ENCODE measurements at regions not wholly inside any gene's neighbourhood (a gene's known extent, or its start where the extent isn't known, plus 50 kb on each side); places are given as distances from the start of the nearest gene placed in this dataset.
"Not testable (repeated sequence)": the region's sequence is repeated elsewhere in the genome, so short reads cannot be mapped to it uniquely, and the experiment has no call there.

DNA sequence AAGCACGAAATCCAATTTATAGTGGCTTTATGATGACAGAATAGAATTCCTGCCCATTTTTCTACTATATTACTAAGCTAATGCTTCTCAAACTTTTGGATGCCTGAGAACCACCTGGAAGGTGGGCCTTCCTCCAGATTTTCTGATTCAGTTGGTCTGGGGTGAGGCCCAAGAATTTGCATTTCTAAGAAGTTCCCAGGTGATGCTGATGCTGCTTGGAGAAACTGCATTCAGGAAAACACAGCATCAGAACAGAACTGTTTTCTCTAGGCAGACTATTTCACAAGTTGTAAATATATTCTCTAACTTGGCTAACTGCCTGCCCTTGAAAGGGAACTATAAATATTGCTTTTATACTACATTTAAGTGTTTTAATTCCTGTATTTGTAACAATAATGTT, 644.9 kb upstream of the DPPA4 start:
- ATAC-seq = no peak
- no peak for DNase-seq (ENCODE audit: low spot score)

DNA sequence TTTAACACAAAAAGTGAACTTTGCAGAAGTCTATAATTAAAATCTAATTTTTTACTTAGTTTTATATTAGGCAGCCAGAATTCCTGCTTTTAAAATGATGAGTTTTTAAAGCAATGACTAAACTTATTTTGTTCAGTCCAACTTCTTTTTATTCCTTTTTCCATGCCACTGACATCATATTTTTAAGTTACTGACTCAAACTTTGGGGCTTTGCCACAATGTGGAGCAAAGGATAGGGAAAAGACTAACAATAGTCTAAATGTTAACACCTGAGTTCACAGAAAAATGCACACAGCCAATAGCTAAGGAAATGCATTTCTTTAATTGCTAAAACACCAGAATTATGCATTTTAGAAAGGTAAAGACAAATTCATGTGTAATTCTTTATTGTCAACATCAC, 647.6 kb upstream of the DPPA4 start:
- DNase-seq (ENCODE audit: low spot score) = no peak

DNA sequence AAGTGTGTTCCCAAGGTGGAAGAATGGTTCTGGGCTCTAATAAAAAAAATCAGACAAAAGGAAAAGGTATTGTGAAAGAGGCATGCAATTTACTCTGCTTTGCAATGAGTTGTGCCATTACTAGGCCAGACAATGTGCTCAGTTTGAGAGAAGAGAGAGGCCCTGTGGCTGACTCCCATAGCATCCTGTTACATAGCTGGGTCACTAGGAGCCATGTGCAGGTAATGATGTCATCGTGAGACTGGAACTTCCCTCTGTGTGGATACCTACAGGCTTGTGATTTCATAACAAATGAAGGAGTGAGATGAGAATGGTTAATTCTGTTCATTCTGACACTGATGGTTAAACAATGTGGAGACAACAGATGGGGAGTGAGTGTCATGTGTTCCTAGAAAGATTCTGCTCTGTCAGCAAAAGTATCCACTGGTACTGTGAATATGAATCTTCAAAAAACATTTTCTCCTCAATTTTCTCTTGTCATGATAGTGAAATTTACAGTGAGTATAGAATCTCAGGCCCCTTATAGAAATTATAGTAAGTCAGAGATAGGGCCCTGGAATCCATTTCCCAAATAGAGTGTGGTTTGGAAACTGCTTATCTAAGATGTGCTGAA, 648.7 kb upstream of the DPPA4 start:
- DNase-seq (ENCODE audit: low spot score) = no peak
- ATAC-seq = no peak

More for the DNA sequence above, 647.6 kb upstream of the DPPA4 start:
- no peak for ATAC-seq

DNA sequence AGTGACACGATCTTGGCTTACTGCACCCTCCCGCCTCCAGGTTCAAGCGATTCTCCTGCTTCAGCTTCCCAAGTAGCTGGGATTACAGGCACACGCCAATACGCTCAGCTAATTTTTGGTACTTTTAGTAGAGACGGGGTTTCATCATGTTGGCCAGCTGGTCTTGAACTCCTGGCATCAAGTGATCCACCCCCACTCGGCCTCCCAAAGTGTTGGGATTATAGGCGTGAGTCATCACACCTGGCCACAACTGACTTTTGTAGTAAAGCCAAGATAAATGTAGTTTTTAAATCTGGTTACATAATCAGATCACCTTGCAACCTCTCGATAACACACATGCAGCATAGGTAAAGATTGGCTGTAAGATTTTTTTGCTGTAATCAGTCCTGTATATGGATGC, 657.5 kb upstream of the DPPA4 start:
- no peak for ATAC-seq

DNA sequence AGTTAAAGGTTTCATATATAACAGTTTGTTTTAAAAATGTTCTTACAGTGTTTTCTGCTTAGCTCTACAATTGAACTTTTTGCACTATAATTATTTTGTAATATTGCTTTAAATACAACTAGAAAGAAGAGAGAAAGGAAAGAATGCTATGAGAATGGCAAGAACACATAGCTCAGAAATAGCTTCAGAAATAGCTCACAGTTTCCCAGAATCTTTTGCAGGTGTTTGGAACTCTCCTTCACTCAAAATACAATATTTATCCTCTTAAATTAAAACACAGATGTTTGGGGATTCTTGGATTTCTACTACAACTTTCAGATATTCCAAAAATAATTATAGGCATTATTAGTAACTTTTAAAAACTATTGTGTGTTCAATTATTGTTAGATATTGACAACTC, 658.0 kb upstream of the DPPA4 start:
- no peak for DNase-seq (ENCODE audit: low spot score)
- ATAC-seq = no peak

More for the DNA sequence above, 657.5 kb upstream of the DPPA4 start:
- DNase-seq (ENCODE audit: low spot score) = no peak

DNA sequence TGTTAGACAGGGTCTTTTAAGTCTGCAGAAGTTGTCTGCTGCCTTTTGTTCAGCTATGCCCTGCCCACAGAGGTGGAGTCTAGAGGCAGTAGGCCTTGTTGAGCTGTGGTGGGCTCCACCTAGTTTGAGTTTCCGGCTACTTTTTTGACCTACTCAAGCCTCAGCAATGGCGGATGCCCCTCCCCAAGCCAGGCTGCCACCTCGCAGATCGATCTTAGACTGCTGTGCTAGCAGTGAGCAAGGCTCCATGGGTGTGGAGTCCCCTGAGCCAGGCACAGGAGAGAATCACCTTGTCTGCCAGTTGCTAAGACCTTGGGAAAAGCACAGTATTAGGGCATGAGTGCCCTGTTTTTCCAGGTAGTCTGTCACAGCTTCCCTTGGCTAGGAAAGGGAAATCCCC, 664.6 kb upstream of the DPPA4 start:
- DNase-seq (ENCODE audit: low spot score); ATAC-seq: not testable (repeated sequence)

DNA sequence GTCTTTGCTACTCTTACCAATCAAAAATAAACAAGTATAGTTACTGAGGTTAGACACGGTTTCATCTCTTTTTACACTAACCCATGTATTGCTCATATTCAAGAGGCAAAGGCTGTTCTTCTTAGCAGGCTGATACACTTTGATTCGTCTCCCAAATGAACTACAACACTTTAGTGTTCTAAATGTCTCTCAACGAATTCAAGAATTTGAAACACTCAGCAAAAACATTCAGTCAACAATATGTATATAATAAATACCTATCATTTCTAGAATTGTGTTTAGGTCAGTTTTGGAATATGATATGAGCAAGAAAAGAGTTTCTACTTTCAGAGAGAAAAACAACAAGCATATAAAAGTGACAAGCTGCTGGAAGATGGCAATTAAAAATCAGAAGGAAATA, 669.6 kb upstream of the DPPA4 start:
- DNase-seq (ENCODE audit: low spot score) = no peak
- no peak for ATAC-seq

DNA sequence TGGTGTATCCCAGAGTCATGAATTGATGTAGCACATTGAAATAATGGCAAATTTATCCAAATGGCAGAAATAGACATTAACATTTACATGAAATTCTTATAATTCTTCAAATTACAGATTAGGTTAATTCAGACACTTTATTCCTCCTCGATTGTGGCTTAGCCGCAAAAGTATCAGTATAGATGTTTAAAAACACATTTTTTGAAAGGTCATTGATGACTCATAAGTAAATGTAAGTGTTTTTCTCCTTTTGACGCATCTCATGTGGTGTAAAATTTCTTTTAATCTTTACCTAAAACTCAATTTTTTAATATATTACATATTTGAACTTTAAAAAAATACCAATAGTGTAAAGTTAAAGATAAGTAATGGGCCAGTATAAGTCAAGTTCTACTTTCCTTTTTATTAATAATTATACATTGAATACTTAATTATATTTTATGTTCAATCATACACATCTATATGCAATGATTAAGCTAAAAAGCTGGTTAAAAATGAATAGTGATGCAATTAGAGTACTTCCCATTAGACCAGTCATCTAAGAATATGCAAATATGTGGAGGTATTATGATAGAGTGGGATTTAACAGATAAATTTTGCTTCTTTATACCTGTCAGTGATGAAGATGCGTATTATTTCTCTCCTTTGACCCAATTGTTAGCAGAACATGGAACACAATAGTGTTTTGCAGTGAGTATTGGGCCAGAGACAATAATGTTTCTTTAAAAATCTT, 678.1 kb upstream of the DPPA4 start:
- ATAC-seq (no peak), DNase-seq (ENCODE audit: low spot score) (no peak)

DNA sequence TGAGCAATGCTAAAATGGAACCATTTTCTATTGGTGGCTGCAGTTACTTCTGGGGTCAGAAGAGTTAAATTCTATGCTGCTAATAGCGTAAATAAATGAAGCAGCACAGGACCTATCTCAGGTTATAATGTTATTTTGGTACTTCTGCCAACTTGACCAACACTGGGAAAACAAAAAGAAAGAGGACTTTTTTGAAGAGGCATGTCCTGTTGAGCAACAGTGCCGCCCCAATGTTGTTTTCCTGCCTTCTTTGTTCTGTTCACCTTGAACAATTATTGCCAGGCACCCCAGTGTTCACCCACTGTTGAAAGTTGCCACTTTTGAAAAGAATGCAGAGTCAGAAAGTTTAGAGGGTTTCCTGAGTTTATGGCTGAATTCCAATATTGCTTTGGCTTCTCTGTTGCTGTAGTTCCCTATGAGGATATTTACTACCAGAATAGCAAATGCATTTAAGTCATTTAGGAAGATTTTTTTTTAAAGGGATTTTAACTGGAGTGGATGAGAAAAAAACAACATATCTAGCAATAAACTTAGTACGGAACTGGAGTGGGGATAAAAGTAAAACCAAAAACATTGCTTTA, 679.0 kb upstream of the DPPA4 start:
- DNase-seq (ENCODE audit: low spot score) (no peak), ATAC-seq (peak; percentile 37)

DNA sequence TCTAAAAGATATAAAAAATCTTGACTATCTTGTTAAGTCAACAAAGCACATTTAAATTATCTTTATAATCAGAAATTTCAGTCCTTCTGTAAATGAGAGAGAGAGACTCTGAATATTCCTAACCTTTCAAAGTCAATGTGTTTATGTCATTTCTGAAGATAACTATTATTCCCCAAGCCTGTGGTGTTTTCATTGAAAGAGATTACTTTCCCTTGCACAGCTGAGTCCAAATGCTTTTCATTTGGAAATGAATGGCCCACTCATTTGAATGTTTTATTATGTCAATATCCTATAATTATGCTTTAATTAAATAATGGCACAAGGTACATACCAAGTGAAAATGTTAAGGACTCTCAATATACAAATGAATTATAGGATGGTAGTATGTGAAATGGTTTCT, 680.0 kb upstream of the DPPA4 start:
- DNase-seq (ENCODE audit: low spot score) (no peak), ATAC-seq (no peak)

DNA sequence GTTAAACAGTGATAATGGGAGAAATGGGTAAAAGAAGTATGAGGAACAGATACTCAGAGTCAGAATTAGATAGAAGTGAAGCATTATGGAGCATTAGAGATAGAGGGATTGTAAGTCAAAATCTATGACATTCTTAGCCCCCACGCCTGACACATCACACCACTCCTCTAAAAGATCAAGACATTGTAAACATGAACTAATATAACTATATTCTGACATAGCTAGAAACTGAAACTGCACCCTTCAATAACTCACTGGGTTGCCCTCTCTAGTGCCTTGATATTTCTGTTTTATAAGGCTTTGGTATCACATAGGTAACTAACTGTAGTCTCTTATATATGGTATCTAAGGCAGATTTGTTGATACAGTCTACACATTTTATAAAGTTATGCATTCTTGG, 684.3 kb upstream of the DPPA4 start:
- ATAC-seq (no peak), DNase-seq (ENCODE audit: low spot score) (no peak)

DNA sequence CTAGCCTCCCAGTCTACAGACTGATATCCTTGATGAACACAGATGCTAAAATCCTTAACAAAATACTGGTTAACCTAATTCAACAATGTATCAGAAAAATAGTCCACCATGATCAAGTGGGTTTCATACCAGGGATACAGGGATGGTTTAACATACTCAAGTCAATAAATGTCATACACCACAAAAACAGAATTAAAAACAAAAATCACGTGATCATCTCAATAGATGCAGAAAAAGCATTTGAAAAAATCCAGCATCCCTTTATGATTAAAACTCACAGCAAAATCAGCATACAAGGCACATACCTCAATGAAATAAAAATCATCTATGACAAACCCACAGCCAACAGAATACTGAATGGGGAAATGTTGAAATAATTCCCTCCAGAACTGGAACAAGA, 685.7 kb upstream of the DPPA4 start:
- not testable (repeated sequence) for DNase-seq (ENCODE audit: low spot score); ATAC-seq

DNA sequence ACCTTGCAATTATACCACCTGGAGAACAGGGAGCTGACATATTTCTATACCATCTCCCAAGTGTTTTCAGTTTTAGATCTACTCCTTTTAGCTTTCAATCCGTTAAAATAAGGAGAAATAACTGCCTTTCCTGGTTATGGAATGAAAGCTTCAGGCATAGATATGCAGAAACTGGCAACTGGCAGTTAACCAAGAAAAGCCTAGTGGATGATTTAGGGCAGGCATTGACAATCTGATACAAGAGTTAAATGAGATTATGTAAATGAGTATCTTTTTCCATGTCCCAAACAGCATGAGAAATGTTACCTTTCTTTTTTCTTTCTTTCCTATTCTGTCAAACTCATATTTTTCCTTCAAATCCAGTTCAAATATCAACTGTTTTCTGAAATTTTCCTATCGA, 689.1 kb upstream of the DPPA4 start:
- DNase-seq (ENCODE audit: low spot score) (no peak), ATAC-seq (no peak)

DNA sequence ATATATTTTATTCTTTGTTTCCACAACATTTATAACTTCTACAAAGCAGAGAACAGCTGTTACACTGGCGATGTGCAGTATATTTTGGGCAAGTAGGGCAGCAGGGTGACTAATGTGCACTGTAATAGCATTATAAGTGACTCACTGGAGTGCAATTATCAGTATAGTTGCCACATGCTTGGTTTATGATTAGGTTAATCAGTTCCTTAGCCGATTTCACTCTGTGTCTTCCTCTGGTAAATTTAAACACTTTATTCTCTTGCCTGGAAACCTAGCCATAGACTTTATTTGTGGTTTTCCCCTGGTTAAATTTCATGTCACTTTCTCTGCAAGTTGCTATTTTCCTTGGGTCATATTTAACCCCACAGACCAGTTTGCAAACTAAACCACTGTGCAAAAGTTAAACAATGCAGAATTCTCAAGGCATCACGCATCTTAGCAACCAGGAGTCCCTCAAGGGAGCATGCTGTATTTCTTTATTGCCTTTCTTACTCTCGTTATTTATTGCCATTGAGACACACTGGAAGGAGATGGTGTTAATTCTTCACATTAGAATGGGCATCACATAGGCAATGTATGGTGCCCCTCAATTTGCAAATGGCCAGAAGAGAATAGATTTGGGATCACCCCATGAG, 690.2 kb upstream of the DPPA4 start:
- ATAC-seq (no peak), DNase-seq (ENCODE audit: low spot score) (no peak)

DNA sequence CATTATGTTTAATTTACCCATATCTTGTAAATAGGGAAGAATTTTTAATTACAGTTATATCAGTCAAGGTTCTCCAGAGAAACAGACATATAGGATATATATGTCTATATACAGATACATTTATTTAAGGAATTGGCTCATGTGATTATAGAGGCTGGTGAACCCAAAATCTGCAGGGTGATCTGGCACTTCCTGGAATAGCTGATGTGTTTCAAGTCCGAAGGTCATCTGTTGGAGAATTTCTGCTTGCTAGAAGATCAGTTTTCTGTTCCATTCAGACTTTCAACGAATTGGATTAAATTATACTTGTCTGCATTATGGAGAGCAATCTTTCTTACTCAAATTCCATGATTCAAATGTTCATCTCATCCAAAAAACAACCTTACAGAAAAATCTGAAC, 694.6 kb upstream of the DPPA4 start:
- ATAC-seq (no peak), DNase-seq (ENCODE audit: low spot score) (no peak)

DNA sequence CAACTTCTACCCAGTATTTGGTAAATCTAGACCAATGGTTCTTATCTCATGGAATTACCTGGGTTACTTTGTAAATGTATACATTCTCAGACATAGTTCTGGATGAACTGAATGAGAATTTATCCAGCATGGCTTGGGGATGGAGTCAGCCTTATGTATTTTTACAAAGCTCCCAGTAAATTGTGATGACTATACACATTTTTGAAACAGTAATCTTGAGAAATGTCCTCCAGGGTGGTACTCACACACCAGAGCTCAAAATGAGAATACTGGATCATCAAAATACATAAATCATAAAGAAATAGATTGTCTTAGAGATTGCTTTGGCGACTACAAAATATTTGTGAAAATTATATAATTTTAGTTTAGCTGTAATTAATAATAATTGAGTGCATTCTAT, 722.1 kb upstream of the DPPA4 start:
- ATAC-seq (no peak), DNase-seq (ENCODE audit: low spot score) (no peak)

DNA sequence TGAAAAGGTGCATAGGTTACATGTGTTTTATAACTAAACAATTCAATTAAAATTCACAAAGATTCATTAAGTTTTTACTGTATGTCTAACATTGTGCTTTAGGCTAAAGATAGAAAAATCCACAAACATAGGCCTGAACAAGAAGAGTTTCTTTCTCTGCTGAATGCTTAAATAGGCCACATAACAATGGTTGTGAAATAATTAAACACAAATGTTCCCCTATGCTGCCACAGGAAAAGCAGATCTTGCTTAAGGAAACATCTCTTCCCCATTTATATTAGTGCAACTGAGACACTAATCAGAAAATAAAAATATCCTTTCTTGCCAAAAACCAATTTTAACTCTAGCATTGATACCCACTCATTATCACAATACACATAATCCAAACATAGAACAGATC, 725.4 kb upstream of the DPPA4 start:
- ATAC-seq = no peak
- no peak for DNase-seq (ENCODE audit: low spot score)

DNA sequence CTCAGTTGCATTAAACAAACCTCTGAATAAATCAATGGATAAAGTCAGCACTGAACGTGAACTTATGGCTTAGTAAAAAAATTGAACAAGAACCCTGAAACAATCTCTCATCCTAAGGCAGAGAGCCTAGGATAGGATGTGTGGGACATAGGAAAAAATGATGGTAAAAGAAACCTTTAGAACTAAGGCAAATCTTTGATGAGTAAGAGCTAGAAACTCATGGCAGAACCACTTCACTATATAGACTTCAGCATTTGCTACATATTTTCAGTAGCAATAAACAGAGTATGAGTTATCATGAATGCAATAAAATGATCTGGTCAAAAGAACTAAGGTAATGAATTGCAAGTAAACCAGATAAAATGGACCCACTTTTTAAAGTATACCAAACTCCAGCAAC, 725.8 kb upstream of the DPPA4 start:
- DNase-seq (ENCODE audit: low spot score) (no peak), ATAC-seq (no peak)

DNA sequence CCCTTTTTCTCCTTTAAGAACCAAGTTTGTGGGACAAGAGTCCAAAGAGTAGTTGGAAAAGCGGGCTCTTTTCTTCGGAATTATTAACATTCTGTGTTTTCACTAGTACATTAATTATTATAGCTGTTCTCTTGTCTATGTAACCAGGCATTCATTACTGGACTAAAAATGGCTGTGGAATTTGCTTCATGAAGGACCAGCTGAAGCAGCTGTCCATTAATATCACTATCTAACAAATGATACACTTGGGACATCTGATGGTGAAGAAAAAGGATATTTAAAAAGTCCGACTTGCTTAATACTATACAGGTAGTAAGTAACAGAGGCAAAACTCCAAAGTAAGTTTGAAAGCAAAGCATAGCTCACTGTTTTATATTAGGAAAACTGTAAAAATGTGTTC, 728.9 kb upstream of the DPPA4 start:
- ATAC-seq (no peak), DNase-seq (ENCODE audit: low spot score) (no peak)

DNA sequence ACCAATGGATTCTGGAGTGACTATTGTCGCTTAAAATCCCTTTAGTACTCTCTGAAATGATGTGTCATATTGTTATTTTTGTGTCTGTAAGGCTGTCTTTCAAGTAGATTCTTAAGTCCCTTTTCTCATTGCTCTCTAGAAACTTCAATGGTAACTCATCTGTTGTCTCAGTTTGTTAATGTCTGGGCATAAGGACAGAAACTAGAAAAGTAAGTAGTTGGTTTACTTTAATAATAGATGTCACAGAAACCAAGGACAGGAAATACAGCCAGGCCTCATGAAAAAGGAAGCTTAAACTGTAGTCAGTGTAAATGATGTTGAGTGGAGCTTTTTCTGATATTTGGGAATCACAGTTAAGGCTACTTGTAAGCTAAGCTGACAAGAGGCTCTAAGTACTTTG, 730.2 kb upstream of the DPPA4 start:
- ATAC-seq = no peak
- DNase-seq (ENCODE audit: low spot score) = no peak

DNA sequence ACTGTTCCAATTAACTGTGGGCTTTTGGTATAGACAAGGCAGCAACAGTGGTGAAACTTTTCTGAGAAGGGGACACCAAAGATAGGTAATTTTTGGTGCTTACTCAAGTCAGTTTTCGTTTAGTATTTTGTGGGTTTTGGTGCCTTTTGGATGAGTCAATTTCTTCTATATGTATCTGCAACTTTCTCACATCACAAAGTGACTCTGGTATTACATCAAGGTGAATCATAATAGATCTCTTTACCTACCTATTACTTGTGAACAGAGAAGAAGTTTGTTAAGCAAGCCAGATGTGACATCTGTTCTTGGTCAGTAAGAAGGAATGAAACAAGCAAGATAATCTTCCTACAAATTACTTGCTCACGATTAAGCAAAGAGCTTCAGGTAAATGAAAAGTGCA, 732.4 kb upstream of the DPPA4 start:
- no peak for ATAC-seq

More for the DNA sequence above, 732.4 kb upstream of the DPPA4 start:
- no peak for DNase-seq (ENCODE audit: low spot score)

Data from left lobe of liver (tissue), 2 donors.